ENCODE measurements at regions not wholly inside any gene's neighbourhood (a gene's known extent, or its start where the extent isn't known, plus 50 kb on each side); places are given as distances from the start of the nearest gene placed in this dataset.

DNA sequence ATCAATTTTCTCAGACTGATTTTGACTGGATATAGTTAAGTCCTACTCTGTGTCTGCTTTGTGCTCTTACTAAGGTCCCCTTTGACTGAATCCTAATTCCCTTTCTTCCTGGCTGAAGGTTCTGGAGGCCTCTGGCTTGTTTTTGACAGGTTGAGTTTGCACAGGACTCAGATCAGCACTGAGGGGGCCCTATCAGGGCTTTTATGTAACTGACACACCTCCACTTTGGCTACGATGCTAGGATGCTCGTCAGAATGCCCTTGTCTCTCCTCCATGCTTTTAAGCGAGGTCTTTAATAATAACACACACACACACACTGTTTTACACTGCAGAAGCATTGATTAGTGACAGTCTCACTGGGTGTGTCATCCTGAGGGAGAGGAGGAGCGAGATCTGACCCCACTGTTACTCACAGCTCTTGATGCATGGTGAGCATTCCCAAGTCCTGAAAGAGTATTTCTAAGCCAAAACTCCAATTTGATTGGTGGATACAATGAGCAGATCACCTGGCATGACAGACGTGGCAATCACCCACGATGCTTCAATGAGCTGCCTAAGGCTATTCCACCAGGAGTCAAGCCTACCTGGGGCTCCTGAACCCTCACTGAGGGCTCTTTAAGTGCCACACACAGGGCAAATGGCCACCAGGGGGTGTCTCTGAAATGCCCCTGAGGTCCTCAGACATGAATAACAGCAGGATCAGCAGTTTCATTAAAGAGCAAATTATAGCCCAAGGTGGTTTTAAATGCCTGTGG lies 130.4 kb upstream of the CPEB2 start:
- H3K4me2 ChIP-seq = no peak overlapping the region
- H3K79me2 ChIP-seq (ENCODE audit: low read depth) = no peaks in the 10 kb centered on the region
- CTCF ChIA-PET = interaction anchor here (0.6 kb wide), 1 partner anchor 257 kb away, joined by 10 read pairs; no protein-coding TSS in a partner anchor
- peak; percentile 51 to 71 for DNase-seq
- POLR2A ChIA-PET (ENCODE audit: unreplicated experiment) = no interaction called here
- H3K27me3 ChIP-seq (ENCODE audit: insufficient read depth, low read depth) = no peaks in the 10 kb centered on the region
- H3K9me3 ChIP-seq (ENCODE audit: insufficient read depth, low read depth) = no peaks in the 10 kb centered on the region
- no peaks in the 10 kb centered on the region for H4K20me1 ChIP-seq (ENCODE audit: insufficient read depth)
- no peaks in the 10 kb centered on the region for H3K9me2 ChIP-seq (ENCODE audit: insufficient read depth)
- H3K36me3 ChIP-seq (ENCODE audit: low read depth) = no peaks in the 10 kb centered on the region
- BruUV-seq (replicated peaks) = no TSS peak
- H2AFZ ChIP-seq = no peak overlapping the region
- intact Hi-C loops (cut with micrococcal nuclease; ENCODE audit: unreplicated experiment) = loop anchor here (10.0 kb wide), 2 partner anchors 147 to 293 kb away; no protein-coding TSS in a partner anchor
- TF ChIP-seq, protein P1, sequence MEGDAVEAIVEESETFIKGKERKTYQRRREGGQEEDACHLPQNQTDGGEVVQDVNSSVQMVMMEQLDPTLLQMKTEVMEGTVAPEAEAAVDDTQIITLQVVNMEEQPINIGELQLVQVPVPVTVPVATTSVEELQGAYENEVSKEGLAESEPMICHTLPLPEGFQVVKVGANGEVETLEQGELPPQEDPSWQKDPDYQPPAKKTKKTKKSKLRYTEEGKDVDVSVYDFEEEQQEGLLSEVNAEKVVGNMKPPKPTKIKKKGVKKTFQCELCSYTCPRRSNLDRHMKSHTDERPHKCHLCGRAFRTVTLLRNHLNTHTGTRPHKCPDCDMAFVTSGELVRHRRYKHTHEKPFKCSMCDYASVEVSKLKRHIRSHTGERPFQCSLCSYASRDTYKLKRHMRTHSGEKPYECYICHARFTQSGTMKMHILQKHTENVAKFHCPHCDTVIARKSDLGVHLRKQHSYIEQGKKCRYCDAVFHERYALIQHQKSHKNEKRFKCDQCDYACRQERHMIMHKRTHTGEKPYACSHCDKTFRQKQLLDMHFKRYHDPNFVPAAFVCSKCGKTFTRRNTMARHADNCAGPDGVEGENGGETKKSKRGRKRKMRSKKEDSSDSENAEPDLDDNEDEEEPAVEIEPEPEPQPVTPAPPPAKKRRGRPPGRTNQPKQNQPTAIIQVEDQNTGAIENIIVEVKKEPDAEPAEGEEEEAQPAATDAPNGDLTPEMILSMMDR (conservative IDR thresholded peaks at IDR 0.05) = peak; percentile 67
- TF ChIP-seq EZH2 (IDR thresholded peaks at IDR 0.05; ENCODE audit: low read depth) = no peak
- H3K4me1 ChIP-seq (replicated peaks; ENCODE audit: insufficient read depth) = no peaks in the 10 kb centered on the region
- H3F3A ChIP-seq (ENCODE audit: insufficient read depth, low read depth) = no peaks in the 10 kb centered on the region
- H3K4me3 ChIP-seq = no peak overlapping the region
- H3K27ac ChIP-seq = no peak overlapping the region

DNA sequence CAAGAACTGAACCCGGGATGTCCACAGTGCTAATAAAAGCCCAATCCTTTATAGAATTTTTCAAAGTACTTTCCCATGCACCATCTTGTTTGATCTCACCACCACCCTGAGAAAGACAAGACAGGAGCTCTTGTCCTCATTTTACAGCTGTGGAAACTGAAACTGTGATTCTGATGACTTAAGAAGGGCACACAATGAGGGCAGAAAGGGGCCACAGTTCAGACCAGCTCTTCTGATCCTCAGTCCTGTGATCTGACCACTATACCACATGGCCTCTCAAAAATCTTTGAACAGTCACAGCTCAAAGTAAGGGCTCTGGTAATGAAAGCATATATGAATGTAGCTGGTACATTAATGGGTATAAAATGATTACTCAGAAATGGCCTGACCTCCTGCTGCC lies 127.3 kb upstream of the CPEB2 start:
- 0 out of 2 replicates have a peak, but pooled peaks cover 9% of the 10 kb centered on the region for H3K4me1 ChIP-seq (replicated peaks; ENCODE audit: insufficient read depth)
- no TSS peak for BruUV-seq (replicated peaks)
- no peak overlapping the region for H3K4me3 ChIP-seq
- no peaks in the 10 kb centered on the region for H3K36me3 ChIP-seq (ENCODE audit: low read depth)
- DNase-seq = no peak
- no peak overlapping the region for H3K27ac ChIP-seq
- intact Hi-C loops (cut with micrococcal nuclease; ENCODE audit: unreplicated experiment) = loop anchor here (10.0 kb wide), 2 partner anchors 150 to 290 kb away; no protein-coding TSS in a partner anchor
- H3F3A ChIP-seq (ENCODE audit: insufficient read depth, low read depth) = no peaks in the 10 kb centered on the region
- CTCF ChIA-PET = no interaction called here
- no peaks in the 10 kb centered on the region for H3K9me3 ChIP-seq (ENCODE audit: insufficient read depth, low read depth)
- H2AFZ ChIP-seq = no peak overlapping the region
- POLR2A ChIA-PET (ENCODE audit: unreplicated experiment) = no interaction called here
- H4K20me1 ChIP-seq (ENCODE audit: insufficient read depth) = no peaks in the 10 kb centered on the region
- H3K9me2 ChIP-seq (ENCODE audit: insufficient read depth) = no peaks in the 10 kb centered on the region
- TF ChIP-seq, protein P1 (conservative IDR thresholded peaks at IDR 0.05) = no peak
- no peak for TF ChIP-seq EZH2 (IDR thresholded peaks at IDR 0.05; ENCODE audit: low read depth)
- no peak overlapping the region for H3K4me2 ChIP-seq
- no peaks in the 10 kb centered on the region for H3K27me3 ChIP-seq (ENCODE audit: insufficient read depth, low read depth)
- no peaks in the 10 kb centered on the region for H3K79me2 ChIP-seq (ENCODE audit: low read depth)

DNA sequence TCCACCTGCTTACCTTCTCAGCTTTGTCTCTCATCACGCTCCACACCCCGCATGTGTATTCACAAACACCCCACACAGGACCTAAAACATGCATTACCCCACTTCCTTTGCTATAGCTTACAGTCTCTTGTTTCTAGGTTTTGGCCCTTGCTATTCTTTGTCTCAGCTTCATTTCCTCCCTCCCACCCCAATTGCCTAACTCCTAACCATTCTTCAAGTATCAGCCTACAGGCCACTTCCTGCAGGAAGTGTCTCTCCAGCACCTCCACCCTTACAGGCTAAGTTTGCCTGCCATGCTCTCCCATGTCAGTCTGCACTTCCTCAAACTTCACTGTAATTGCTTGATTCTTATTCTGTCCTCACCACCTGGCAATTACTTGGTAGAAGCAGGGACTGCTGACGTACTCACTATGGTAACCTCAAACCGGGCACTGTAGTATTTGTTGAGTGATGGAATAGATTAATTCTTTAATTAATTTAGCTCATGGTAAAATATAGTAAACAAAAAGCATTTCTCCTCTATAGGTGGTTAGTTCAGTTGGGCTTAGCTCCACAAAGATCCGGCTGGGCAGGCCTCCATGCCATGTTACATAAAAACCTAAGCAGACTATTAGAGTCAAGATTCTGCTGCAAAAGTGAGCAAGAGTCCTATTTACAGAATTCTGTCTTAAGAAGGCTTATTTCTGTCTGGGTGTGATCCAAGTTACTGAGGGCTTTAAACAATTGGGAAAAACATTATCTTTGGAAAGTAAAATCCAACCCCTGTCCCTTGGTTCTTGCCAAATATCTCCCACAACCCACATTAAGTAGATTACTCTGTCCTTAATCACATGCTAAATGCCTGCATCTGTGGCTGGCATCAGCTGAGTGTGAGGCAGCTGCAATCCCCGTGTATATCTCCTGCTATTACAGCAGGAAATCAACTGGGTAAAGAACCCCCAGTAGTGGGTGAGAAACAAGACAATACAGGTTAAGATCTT lies 124.7 kb upstream of the CPEB2 start:
- Histone ChIP-seq H3K79me2 (ENCODE audit: low read depth) (no peaks in the 10 kb centered on the region), H3K27ac (no peak overlapping the region), H3F3A (ENCODE audit: insufficient read depth, low read depth) (no peaks in the 10 kb centered on the region), H3K9me3 (ENCODE audit: insufficient read depth, low read depth) (no peaks in the 10 kb centered on the region), H3K36me3 (ENCODE audit: low read depth) (no peaks in the 10 kb centered on the region), H4K20me1 (ENCODE audit: insufficient read depth) (no peaks in the 10 kb centered on the region), H3K4me1 (replicated peaks; ENCODE audit: insufficient read depth) (0 out of 2 replicates have a peak, but pooled peaks cover 11% of the 10 kb centered on the region), H3K4me3 (no peak overlapping the region), H3K9me2 (ENCODE audit: insufficient read depth) (no peaks in the 10 kb centered on the region), H2AFZ (no peak overlapping the region), H3K27me3 (ENCODE audit: insufficient read depth, low read depth) (no peaks in the 10 kb centered on the region), H3K4me2 (no peak overlapping the region)
- TF ChIP-seq EZH2 (IDR thresholded peaks at IDR 0.05; ENCODE audit: low read depth) = no peak
- TF ChIP-seq, protein P1 (conservative IDR thresholded peaks at IDR 0.05) = no peak
- ChIA-PET CTCF (interaction anchor here (0.6 kb wide), 1 partner anchor 126 kb away, joined by 7 read pairs; no protein-coding TSS in a partner anchor), POLR2A (ENCODE audit: unreplicated experiment) (no interaction called here)
- DNase-seq = no peak
- BruUV-seq (replicated peaks) = no TSS peak
- intact Hi-C loops (cut with micrococcal nuclease; ENCODE audit: unreplicated experiment) = loop anchor here (2.0 to 10.0 kb wide), 6 partner anchors 21 to 287 kb away; partner anchors contain the start of gene CPEB2
